Ovary (tissue), 7 donors: ENCODE measurements at regions not wholly inside any gene's neighbourhood (a gene's known extent, or its start where the extent isn't known, plus 50 kb on each side); places are given as distances from the start of the nearest gene placed in this dataset.

Source experiments
- DNase-seq, 5 donors: peaks; one replicate each; pipeline ENCODE4 v3.0.0-alpha.2; 2019 to 2020
- H3K27ac ChIP-seq, 2 donors: fragments of 200-600 bp; one replicate each; pipeline versions ENCODE4 v1.5.1 to v1.8.0; 2019 to 2022
- H3K27me3 ChIP-seq: fragments of 200-600 bp; one replicate; pipeline ENCODE4 v1.8.0; 2022
- H3K36me3 ChIP-seq: fragments of 200-600 bp; sonication (generic); one replicate; pipeline ENCODE4 v1.5.1; 2019
- H3K4me1 ChIP-seq: one replicate; pipeline ENCODE4 v1.8.1; 2013; ENCODE audit warnings: mild to moderate bottlenecking, moderate library complexity; ENCODE audit not compliant: insufficient read depth
- H3K4me3 ChIP-seq: fragments of 200-600 bp; sonication (generic); one replicate; pipeline ENCODE4 v1.5.1; 2017
- H3K9me3 ChIP-seq, 2 donors: fragments of 200-600 bp in 1 of 2; sonication (generic) in 1 of 2; one replicate each; pipeline versions ENCODE4 v1.5.1 to v1.8.1; 2013 to 2019; ENCODE audit warnings: mild to moderate bottlenecking in 1 of 2, moderate library complexity in 1 of 2
- EP300 ChIP-seq: sonication (generic); formaldehyde crosslinking; IDR thresholded peaks from one replicate; pipeline ENCODE4 v1.6.1; 2017; ENCODE audit warnings: antibody characterized with exemption
- POLR2A ChIP-seq: fragments of 450-650 bp; IDR thresholded peaks from one replicate; pipeline ENCODE4 v1.6.1; 2017; ENCODE audit warnings: antibody characterized with exemption, mild to moderate bottlenecking, moderate library complexity
- WGBS, 3 donors: extraction: QIAGEN DNeasy Blood & Tissue Kit in 1 of 3; methylation state at CpG; one replicate each; pipeline versions ENCODE4 v1.1.5 to v1.1.7; 2013 to 2017; 5-methylcytosine and 5-hydroxymethylcytosine counted together
- intact Hi-C, 4 donors: fragments of 100-400 bp; cut with DNase I; formaldehyde crosslinking; loops; one replicate each; pipeline versions ENCODE4 v1.11.0 to v1.15.1; 2022 to 2023
- TF ChIP-seq, protein P1 (sequence below), 3 donors: fragments of 450-650 bp in 2 of 3; fragments of 200-600 bp in 1 of 3; IDR thresholded peaks; one replicate each; pipeline versions ENCODE4 v1.5.1 to v1.8.0; 2016 to 2022; ENCODE audit warnings: antibody characterized with exemption in 3 of 3, mild to moderate bottlenecking in 1 of 3
- donor health status: DM: no; HTN: no; CAD: no; lungs with moderate emphysema.
- donor health status: DM: no; HTN: no; CAD: no.
- donor health status: Bipolar disorder and iron deficiency.
- donor health status: DM: no; HTN: no; CAD: no.
- donor health status: DM: yes; HTN: yes; CAD: no.

DNA sequence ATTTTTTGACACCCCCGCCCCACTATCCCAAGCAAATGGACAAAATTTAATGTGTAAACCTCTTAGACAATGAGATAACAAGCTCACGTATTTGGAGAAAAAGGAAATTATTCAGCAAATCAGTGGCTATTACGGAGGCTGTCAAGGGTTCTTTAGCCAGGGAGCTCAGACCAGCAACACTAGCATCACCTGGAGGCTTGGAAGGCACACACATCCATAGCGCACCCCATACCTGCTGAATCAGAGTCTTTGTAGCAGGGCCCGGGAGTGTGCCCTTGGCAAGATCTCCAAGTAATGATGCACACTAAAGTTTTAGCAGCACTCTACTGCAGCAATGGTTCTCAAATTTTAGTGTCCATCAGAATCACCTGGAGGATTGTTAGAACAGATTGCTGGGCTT, 223.2 kb upstream of the BTBD3 start:
- WGBS, 3 donors: 81 to 94% (median 93%) methylated on average over 5 of the region's 5 CpGs
- TF ChIP-seq EP300: no peak
- TF ChIP-seq, protein P1, sequence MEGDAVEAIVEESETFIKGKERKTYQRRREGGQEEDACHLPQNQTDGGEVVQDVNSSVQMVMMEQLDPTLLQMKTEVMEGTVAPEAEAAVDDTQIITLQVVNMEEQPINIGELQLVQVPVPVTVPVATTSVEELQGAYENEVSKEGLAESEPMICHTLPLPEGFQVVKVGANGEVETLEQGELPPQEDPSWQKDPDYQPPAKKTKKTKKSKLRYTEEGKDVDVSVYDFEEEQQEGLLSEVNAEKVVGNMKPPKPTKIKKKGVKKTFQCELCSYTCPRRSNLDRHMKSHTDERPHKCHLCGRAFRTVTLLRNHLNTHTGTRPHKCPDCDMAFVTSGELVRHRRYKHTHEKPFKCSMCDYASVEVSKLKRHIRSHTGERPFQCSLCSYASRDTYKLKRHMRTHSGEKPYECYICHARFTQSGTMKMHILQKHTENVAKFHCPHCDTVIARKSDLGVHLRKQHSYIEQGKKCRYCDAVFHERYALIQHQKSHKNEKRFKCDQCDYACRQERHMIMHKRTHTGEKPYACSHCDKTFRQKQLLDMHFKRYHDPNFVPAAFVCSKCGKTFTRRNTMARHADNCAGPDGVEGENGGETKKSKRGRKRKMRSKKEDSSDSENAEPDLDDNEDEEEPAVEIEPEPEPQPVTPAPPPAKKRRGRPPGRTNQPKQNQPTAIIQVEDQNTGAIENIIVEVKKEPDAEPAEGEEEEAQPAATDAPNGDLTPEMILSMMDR (IDR thresholded peaks at IDR 0.05): no peak
- no peak for TF ChIP-seq POLR2A
- H3K4me1 ChIP-seq: no peaks in the 10 kb centered on the region
- intact Hi-C loops: no loop called here
- no peaks in the 10 kb centered on the region for H3K9me3 ChIP-seq
- H3K4me3 ChIP-seq: no peak overlapping the region
- no peaks in the 10 kb centered on the region for H3K36me3 ChIP-seq
- DNase-seq: no peak
- no peak overlapping the region for H3K27ac ChIP-seq
- no peaks in the 10 kb centered on the region for H3K27me3 ChIP-seq

DNA sequence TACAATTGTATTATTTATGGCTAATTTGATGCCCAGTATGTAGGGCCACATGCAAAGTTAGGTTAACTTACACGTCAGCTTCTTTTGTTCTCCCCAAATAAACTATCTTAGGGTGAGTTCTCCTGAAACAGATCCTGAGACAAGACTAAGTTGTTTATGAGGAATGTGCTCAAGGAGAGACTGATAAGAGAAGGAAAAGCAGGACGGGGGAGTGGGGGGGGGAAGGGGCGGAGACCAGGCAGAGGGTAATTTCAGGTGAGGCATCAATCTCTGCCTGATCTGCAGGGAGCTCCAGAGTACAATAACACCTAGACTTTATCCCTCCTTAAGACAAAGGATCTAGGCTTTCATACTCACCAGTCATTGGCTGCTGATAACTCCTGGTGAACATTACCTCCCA, 220.6 kb upstream of the BTBD3 start:
- Histone ChIP-seq H3K9me3 (no peaks in the 10 kb centered on the region), H3K27ac (no peak overlapping the region), H3K4me3 (no peak overlapping the region), H3K36me3 (no peaks in the 10 kb centered on the region), H3K27me3 (no peaks in the 10 kb centered on the region), H3K4me1 (no peaks in the 10 kb centered on the region)
- no peak for DNase-seq
- no peak for TF ChIP-seq EP300
- TF ChIP-seq, protein P1 (IDR thresholded peaks at IDR 0.05): no peak
- TF ChIP-seq POLR2A: no peak
- intact Hi-C loops: no loop called here
- 60 to 68% (median 64%) methylated on average over 3 of the region's 3 CpGs for WGBS, 3 donors

DNA sequence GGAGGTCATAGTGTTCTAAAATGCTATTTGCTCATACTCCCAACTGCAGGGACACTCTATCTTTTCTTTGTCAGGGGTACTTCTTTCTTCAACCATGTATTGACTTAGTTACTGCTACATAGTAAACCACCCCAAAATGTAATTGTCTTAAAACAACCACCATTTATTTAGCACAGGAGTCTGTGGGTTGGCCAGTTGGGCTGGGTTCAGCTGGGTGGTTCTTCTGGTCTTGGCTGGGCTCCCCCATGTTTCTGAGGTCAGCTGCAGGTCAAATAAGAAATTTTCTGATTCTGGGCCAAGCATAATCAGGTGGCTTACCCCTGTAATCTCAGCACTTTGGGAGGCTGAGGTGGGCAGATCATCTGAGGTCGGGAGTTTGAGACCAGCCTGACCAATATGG, 220.0 kb upstream of the BTBD3 start:
- intact Hi-C loops: no loop called here
- no peaks in the 10 kb centered on the region for H3K9me3 ChIP-seq
- 93 to 100% (median 95%) methylated on average over 1 of the region's 1 CpG for WGBS, 3 donors
- no peak overlapping the region for H3K27ac ChIP-seq
- H3K36me3 ChIP-seq: no peaks in the 10 kb centered on the region
- DNase-seq: no peak
- TF ChIP-seq POLR2A (no peak), EP300 (no peak)
- TF ChIP-seq, protein P1 (IDR thresholded peaks at IDR 0.05): no peak
- no peaks in the 10 kb centered on the region for H3K4me1 ChIP-seq
- no peaks in the 10 kb centered on the region for H3K27me3 ChIP-seq
- H3K4me3 ChIP-seq: no peak overlapping the region

- no peak for TF ChIP-seq POLR2A
- Histone ChIP-seq H3K4me3 (no peak overlapping the region), H3K27me3 (no peaks in the 10 kb centered on the region), H3K27ac (no peak overlapping the region), H3K36me3 (no peaks in the 10 kb centered on the region), H3K9me3 (no peaks in the 10 kb centered on the region), H3K4me1 (no peaks in the 10 kb centered on the region)
- intact Hi-C loops: no loop called here
- DNase-seq: no peak
Measured at GRCh38 chr20:11698124-11698523, 219.6 kb upstream of the BTBD3 start.

GRCh38 chr20:11700831-11701230, 216.9 kb upstream of the BTBD3 start:
- Histone ChIP-seq H3K4me3 (no peak overlapping the region), H3K27me3 (no peaks in the 10 kb centered on the region), H3K36me3 (no peaks in the 10 kb centered on the region), H3K9me3 (no peaks in the 10 kb centered on the region), H3K27ac (no peak overlapping the region), H3K4me1 (no peaks in the 10 kb centered on the region)
- TF ChIP-seq, protein P1 (IDR thresholded peaks at IDR 0.05): no peak
- TF ChIP-seq EP300: no peak
- no peak for TF ChIP-seq POLR2A
- intact Hi-C loops: no loop called here
- WGBS, 3 donors: 58 to 76% (median 70%) methylated on average over 5 of the region's 5 CpGs
- DNase-seq: no peak
